ENCODE measurements at regions not wholly inside any gene's neighbourhood (a gene's known extent, or its start where the extent isn't known, plus 50 kb on each side); places are given as distances from the start of the nearest gene placed in this dataset.

GRCh38 chr9:111258209-111258874 is 71.7 kb downstream of the OR2K2 start:
- no TSS peak for BruUV-seq (replicated peaks)
- no peak for FAIRE-seq

More at GRCh38 chr9:111258209-111258874, 71.7 kb downstream of the OR2K2 start:
- DNase-seq (ENCODE audit: low read depth, low spot score) (no peak), ATAC-seq (no peak)
- ChIA-PET RAD21 (ENCODE audit: unreplicated experiment) (no interaction called here), POLR2A (interaction anchor here (0.6 to 1.0 kb wide), 2 partner anchors 13 to 17 kb away, joined by 3 read pairs; no protein-coding TSS in a partner anchor), CTCF (no interaction called here), SMC1A (ENCODE audit: uncharacterized antibody, unreplicated experiment) (interaction anchor here (0.9 to 1.2 kb wide), 3 partner anchors 9 to 169 kb away, joined by 3 read pairs; no protein-coding TSS in a partner anchor)
- no peaks in the 10 kb centered on the region for H3K9me3 ChIP-seq (replicated peaks; ENCODE audit: control insufficient read depth, insufficient read depth, low read length)
- no peak overlapping the region for H2AFZ ChIP-seq (ENCODE audit: control insufficient read depth, low read depth, low read length)
- no peak overlapping the region for H3K9ac ChIP-seq (ENCODE audit: control insufficient read depth, insufficient read depth, low read length)
- no peaks in the 10 kb centered on the region for H4K20me1 ChIP-seq (ENCODE audit: control insufficient read depth, insufficient read depth)
- in situ Hi-C loops (cut with MboI) (no loop called here), intact Hi-C loops (cut with micrococcal nuclease; ENCODE audit: unreplicated experiment) (no loop called here)
- H3K27ac ChIP-seq (ENCODE audit: control insufficient read depth, insufficient read depth): no peak overlapping the region
- no peaks in the 10 kb centered on the region for H3K36me3 ChIP-seq (ENCODE audit: control insufficient read depth in 2 of 2, insufficient read depth in 2 of 2, low read length in 1 of 2)
- no peak overlapping the region for H3K4me2 ChIP-seq (ENCODE audit: control insufficient read depth, insufficient read depth)
- no peaks in the 10 kb centered on the region for H3K27me3 ChIP-seq (replicated peaks in 1 of 2; ENCODE audit: control insufficient read depth in 2 of 2, insufficient read depth in 2 of 2, low read length in 1 of 2)
- TF ChIP-seq ZNF592 (IDR thresholded peaks at IDR 0.05) (no peak), LARP7 (IDR thresholded peaks at IDR 0.05) (no peak), IRF4 (IDR thresholded peaks at IDR 0.05; ENCODE audit: low read depth, low read length) (no peak), MLLT1 (IDR thresholded peaks at IDR 0.05) (no peak), POU2F2 (IDR thresholded peaks at IDR 0.05; ENCODE audit: borderline replicate concordance, low read depth, low read length) (no peak), CREM (IDR thresholded peaks at IDR 0.05; ENCODE audit: low read depth) (no peak), KLF5 (IDR thresholded peaks at IDR 0.05; ENCODE audit: partially characterized antibody) (no peak), ZBTB4 (CRISPR knock-in tag; IDR thresholded peaks at IDR 0.05) (no peak), RUNX3 (IDR thresholded peaks at IDR 0.05; ENCODE audit: low read length) (no peak), JUNB (IDR thresholded peaks at IDR 0.05) (no peak), RFX5 (IDR thresholded peaks at IDR 0.05; ENCODE audit: low read depth, low read length) (no peak), ZNF622 (IDR thresholded peaks at IDR 0.05) (no peak), IKZF1 (conservative IDR thresholded peaks at IDR 0.05) (no peak), HDAC6 (IDR thresholded peaks at IDR 0.05; ENCODE audit: unreplicated experiment) (no peak), MYC (IDR thresholded peaks at IDR 0.05; ENCODE audit: insufficient read depth, insufficient read length, insufficient replicate concordance, low read length, severe bottlenecking) (no peak)
- no peaks in the 10 kb centered on the region for H3K79me2 ChIP-seq (ENCODE audit: control insufficient read depth, insufficient read depth, low read length)
- H3K4me3 ChIP-seq: no peak overlapping the region
- H3K4me1 ChIP-seq (ENCODE audit: control insufficient read depth, insufficient read depth, low read length): no peaks in the 10 kb centered on the region
- WGBS (ENCODE audit: insufficient coverage, insufficient replicate concordance, low lambda C conversion rate, missing lambda C conversion rate): 0% methylated on average over 1 of the region's 1 CpG

All from GM12878 (cell line).